ENCODE measurements at regions not wholly inside any gene's neighbourhood (a gene's known extent, or its start where the extent isn't known, plus 50 kb on each side); places are given as distances from the start of the nearest gene placed in this dataset.

DNA sequence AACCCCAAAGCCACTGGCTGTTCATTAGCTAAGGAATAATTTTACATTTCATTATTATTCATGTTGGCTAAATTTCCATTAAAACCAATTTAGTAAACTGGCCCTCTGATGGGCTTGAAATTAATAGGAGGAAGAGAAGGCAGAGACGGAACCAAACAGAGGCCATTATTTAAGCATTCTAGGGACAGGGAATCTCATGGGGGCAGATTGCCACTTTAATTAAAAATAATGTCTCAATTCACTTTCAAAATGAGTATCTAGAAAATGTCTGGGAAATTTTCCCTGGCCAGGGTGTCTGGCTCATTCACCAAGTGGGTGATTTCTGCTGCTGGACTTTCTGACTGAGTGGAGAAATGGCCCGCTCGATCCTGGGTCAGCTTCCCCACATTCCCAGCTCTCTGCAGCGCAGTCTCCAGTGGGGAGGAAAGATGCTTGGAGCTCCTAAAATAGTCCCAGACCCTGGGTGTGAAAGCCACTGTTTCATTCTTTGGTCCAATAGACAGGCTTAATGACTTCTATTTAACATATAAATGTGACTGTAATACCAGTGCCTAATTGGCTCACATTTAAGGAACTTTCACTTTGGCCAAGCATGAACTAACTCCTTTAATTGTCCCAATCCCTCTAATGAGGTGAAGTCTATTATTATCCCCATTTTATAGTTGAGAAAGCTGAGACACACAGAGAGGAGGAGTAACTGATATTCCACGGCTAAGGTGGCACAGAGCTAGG is 64.3 kb downstream of the IRX6 start:
- intact Hi-C loops (cut with DNase I; ENCODE audit: low total_unique reads): loop anchor here (5.0 to 10.0 kb wide), 2 partner anchors 116 to 287 kb away; no protein-coding TSS in a partner anchor
- DNase-seq (no peak), ATAC-seq (no peak)
- TF ChIP-seq, protein P1, sequence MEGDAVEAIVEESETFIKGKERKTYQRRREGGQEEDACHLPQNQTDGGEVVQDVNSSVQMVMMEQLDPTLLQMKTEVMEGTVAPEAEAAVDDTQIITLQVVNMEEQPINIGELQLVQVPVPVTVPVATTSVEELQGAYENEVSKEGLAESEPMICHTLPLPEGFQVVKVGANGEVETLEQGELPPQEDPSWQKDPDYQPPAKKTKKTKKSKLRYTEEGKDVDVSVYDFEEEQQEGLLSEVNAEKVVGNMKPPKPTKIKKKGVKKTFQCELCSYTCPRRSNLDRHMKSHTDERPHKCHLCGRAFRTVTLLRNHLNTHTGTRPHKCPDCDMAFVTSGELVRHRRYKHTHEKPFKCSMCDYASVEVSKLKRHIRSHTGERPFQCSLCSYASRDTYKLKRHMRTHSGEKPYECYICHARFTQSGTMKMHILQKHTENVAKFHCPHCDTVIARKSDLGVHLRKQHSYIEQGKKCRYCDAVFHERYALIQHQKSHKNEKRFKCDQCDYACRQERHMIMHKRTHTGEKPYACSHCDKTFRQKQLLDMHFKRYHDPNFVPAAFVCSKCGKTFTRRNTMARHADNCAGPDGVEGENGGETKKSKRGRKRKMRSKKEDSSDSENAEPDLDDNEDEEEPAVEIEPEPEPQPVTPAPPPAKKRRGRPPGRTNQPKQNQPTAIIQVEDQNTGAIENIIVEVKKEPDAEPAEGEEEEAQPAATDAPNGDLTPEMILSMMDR (IDR thresholded peaks at IDR 0.05 in 4 of 5, conservative IDR thresholded peaks at IDR 0.05 in 1 of 5): no peak
- no peak for TF ChIP-seq POLR2A (IDR thresholded peaks at IDR 0.05)
- H3K4me1 ChIP-seq: no peaks in the 10 kb centered on the region
- H3K27ac ChIP-seq: peak overlapping the region; percentile 61 to 79 (median 72)
- H3K9me3 ChIP-seq: no peaks in the 10 kb centered on the region
- H3K27me3 ChIP-seq: no peaks in the 10 kb centered on the region
- no peak overlapping the region for H3K4me3 ChIP-seq
- in situ Hi-C loops (cut with MboI; ENCODE audit: low sequenced_read_pairs in 4 of 4): no loop called here
- H3K36me3 ChIP-seq: no peaks in the 10 kb centered on the region

DNA sequence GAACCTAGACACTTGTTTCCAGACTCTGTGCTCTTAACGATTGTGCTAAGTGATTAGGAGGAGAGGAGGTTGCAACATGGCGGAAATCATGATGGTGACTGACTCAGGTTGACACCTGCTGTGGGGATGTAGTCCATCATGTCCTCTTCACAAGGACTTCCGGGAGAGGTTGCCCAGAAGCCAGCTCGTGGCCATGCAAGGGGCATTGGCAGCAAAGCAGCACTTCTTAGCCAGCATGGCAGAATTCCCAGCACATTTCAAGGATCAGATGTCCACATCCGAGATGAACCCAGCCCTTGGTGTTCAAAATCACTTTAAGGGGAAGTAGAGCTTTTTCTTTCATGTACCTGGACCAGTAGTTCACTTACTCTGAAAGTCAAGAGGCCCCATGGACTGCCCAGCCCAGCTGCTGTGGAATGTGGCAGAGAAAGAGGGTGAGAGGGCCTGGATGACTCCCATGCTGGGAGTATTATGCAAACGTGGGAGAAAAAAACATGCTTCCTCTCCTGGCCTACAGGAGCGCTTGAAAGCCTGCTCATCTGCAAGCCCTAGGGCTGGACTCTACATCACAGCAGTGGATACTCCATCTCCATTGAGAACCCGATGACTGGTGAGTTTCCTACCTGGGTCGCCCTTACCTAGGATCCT is 65.5 kb downstream of the IRX6 start:
- H3K27me3 ChIP-seq: no peaks in the 10 kb centered on the region
- in situ Hi-C loops (cut with MboI; ENCODE audit: low sequenced_read_pairs in 4 of 4): no loop called here
- DNase-seq (peak; percentile 40 to 84), ATAC-seq (peak; percentile 88 to 90)
- H3K4me1 ChIP-seq: no peaks in the 10 kb centered on the region
- peak overlapping the region; percentile 66 to 79 (median 72) for H3K27ac ChIP-seq
- no peaks in the 10 kb centered on the region for H3K9me3 ChIP-seq
- peak in 1 of 2 donors; percentile 5 for TF ChIP-seq POLR2A (IDR thresholded peaks at IDR 0.05)
- TF ChIP-seq, protein P1 (IDR thresholded peaks at IDR 0.05 in 4 of 5, conservative IDR thresholded peaks at IDR 0.05 in 1 of 5): no peak
- peak overlapping the region in 1 of 4 donors; percentile 20 for H3K4me3 ChIP-seq
- intact Hi-C loops (cut with DNase I; ENCODE audit: low total_unique reads): loop anchor here (5.0 to 10.0 kb wide), 3 partner anchors 43 to 285 kb away; no protein-coding TSS in a partner anchor
- H3K36me3 ChIP-seq: no peaks in the 10 kb centered on the region

DNA sequence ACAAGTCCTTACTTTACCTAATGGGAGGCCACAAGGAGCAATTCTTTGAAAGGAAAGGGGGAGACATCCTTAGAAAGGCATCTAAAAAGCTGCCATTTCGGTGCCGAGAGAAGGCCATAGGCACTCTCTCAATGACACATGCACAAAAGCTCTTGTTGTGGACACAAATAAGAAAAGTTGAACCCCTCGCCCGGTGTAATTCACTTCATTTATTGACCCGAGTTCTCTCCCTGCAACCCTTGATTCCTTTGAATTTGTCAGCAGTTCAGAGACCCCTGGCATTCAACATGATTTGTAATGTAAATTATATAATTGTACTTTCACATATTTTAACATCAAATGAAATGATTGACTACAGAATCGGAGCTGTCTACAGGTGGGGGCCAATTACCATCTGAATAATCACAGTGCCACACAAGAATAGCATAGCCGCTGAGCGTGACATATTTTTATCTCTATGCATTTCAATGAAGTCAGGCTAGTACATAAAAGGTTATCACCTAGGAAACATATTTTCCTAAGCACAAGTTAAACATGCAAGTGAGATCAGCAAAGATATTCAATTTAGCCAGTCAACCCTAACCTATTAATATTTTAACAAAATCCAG is 66.7 kb downstream of the IRX6 start:
- no peak for TF ChIP-seq POLR2A (IDR thresholded peaks at IDR 0.05)
- TF ChIP-seq, protein P1 (IDR thresholded peaks at IDR 0.05 in 4 of 5, conservative IDR thresholded peaks at IDR 0.05 in 1 of 5): no peak
- no peaks in the 10 kb centered on the region for H3K9me3 ChIP-seq
- no peaks in the 10 kb centered on the region for H3K36me3 ChIP-seq
- in situ Hi-C loops (cut with MboI; ENCODE audit: low sequenced_read_pairs in 4 of 4): no loop called here
- H3K27ac ChIP-seq: peak overlapping the region; percentile 66 to 79 (median 72)
- peak overlapping the region in 1 of 4 donors; percentile 20 for H3K4me3 ChIP-seq
- no peaks in the 10 kb centered on the region for H3K27me3 ChIP-seq
- intact Hi-C loops (cut with DNase I; ENCODE audit: low total_unique reads): loop anchor here (5.0 kb wide), 1 partner anchor 42 kb away; no protein-coding TSS in a partner anchor
- no peaks in the 10 kb centered on the region for H3K4me1 ChIP-seq
- DNase-seq (no peak), ATAC-seq (no peak)

DNA sequence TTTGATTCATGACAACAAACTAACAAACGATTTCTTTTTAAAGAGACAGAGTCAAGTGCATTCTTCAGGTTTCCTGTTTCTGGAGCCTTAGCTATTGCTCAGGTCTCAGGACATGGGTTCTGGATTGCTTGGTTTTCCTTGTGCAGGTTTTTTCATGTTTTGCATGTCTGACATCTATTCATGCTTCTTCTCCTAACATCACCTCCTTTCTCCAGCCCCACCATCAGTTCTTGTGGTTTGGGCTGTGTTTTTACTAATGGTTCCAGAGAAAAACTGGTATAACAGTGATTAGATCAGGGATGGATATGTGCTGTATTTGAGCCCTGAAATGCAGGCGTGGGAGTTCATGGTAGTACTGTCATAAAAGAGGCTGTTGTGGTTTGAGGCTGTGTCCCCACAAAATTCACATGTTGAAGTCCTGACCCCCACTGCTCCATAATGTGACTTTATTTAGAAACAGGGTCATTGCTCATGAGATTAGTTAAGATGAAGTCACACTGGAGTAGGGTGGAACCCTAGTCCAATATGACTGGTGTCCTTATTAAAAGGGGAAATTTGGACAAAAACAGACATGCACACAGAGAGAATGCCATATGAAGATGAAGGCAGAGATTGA is 67.9 kb downstream of the IRX6 start:
- Histone ChIP-seq H3K4me1 (no peaks in the 10 kb centered on the region), H3K4me3 (peak overlapping the region in 1 of 4 donors; percentile 20), H3K27me3 (no peaks in the 10 kb centered on the region), H3K36me3 (no peaks in the 10 kb centered on the region), H3K9me3 (no peaks in the 10 kb centered on the region), H3K27ac (peak overlapping the region; percentile 66 to 79 (median 72))
- TF ChIP-seq POLR2A (IDR thresholded peaks at IDR 0.05): peak in 1 of 2 donors; percentile 14
- TF ChIP-seq, protein P1 (IDR thresholded peaks at IDR 0.05 in 4 of 5, conservative IDR thresholded peaks at IDR 0.05 in 1 of 5): no peak
- intact Hi-C loops (cut with DNase I; ENCODE audit: low total_unique reads) (loop anchor here (5.0 kb wide), 1 partner anchor 40 kb away; no protein-coding TSS in a partner anchor), in situ Hi-C loops (cut with MboI; ENCODE audit: low sequenced_read_pairs in 4 of 4) (no loop called here)
- ATAC-seq (no peak), DNase-seq (no peak)

Data from gastrocnemius medialis (tissue), 4 donors.